Endothelial cell of umbilical vein (primary cell): ENCODE measurements at regions not wholly inside any gene's neighbourhood (a gene's known extent, or its start where the extent isn't known, plus 50 kb on each side); places are given as distances from the start of the nearest gene placed in this dataset.

Experiments used
- BruUV-seq: library from RNA; stranded (reverse); fragments of 400-500 nt; replicated peaks from 2 replicates; lab custom pipeline; 2021; lab: Mats Ljungman, UMichigan
- CTCF ChIA-PET: fragments of 300-600, 350-600 bp; sonication (Branson Sonifier 250); formaldehyde crosslinking; loops from one replicate; lab custom pipeline; 2021; ENCODE audit warnings: antibody characterized with exemption, inconsistent platforms; lab: Charles Lee
- POLR2A ChIA-PET: fragments of 300-600, 350-600 bp; sonication (Branson Sonifier 250); formaldehyde crosslinking; loops from one replicate; lab custom pipeline; 2021; ENCODE audit warnings: antibody characterized with exemption, inconsistent platforms; lab: Charles Lee
- DNase-seq: peaks from one replicate; pipeline ENCODE4 v3.0.0-alpha.2; 2011; ENCODE audit warnings: low read depth, low spot score
- FAIRE-seq: peaks from 2 replicates; lab custom pipeline; 2011; peaks lifted over from hg19 to GRCh38; lab: Jason Lieb, UNC
- H2AFZ ChIP-seq: 2 replicates; pipeline ENCODE4 v1.6.0; 2012; ENCODE audit warnings: low read depth, low read length, control low read depth, inconsistent platforms
- H3K27ac ChIP-seq: 2 replicates; pipeline ENCODE4 v1.5.1; 2011; ENCODE audit warnings: low read depth, mild to moderate bottlenecking, control low read depth, low read length, moderate library complexity; ENCODE audit not compliant: insufficient read depth
- H3K27me3 ChIP-seq, 2 experiments: 2 replicates each; pipeline versions ENCODE4 v1.6.0 to v1.6.1; 2011; ENCODE audit warnings: low read length in 2 of 2, mixed read lengths in 1 of 2; ENCODE audit not compliant: control insufficient read depth in 2 of 2, insufficient read depth in 2 of 2
- H3K36me3 ChIP-seq, 2 experiments: 2 replicates in 1 of 2; 3 replicates in 1 of 2; pipeline ENCODE4 v1.5.1; 2011; ENCODE audit warnings: low read length in 2 of 2, mild to moderate bottlenecking in 1 of 2, moderate library complexity in 1 of 2; ENCODE audit not compliant: control insufficient read depth in 2 of 2, insufficient read depth in 2 of 2; ENCODE audit errors: extremely low read depth in 1 of 2
- H3K4me1 ChIP-seq: 3 replicates; pipeline ENCODE4 v1.5.1; 2011; ENCODE audit warnings: mild to moderate bottlenecking, low read length; ENCODE audit not compliant: control insufficient read depth, insufficient read depth; ENCODE audit errors: extremely low read depth
- H3K4me2 ChIP-seq: 2 replicates; pipeline ENCODE4 v1.6.1; 2011; ENCODE audit warnings: low read length, control low read depth, mixed read lengths; ENCODE audit not compliant: insufficient read depth
- H3K4me3 ChIP-seq, 3 experiments: fragments of 200-600 bp in 1 of 3; sonication (generic), shearing (Covaris generic) in 1 of 3; replicated peaks in 1 of 3; 2 replicates each; pipeline ENCODE4 v1.5.1; 2011 to 2016; ENCODE audit warnings: control low read depth in 3 of 3, low read length in 3 of 3, mild to moderate bottlenecking in 2 of 3, inconsistent platforms in 1 of 3, low read depth in 1 of 3, moderate library complexity in 1 of 3; ENCODE audit not compliant: insufficient read depth in 1 of 3
- H3K79me2 ChIP-seq: 2 replicates; pipeline ENCODE4 v1.6.0; 2012; ENCODE audit warnings: low read length, inconsistent platforms; ENCODE audit not compliant: control insufficient read depth, insufficient read depth
- H3K9ac ChIP-seq: replicated peaks from 2 replicates; pipeline ENCODE3; 2011; ENCODE audit warnings: low read length, control low read depth; ENCODE audit not compliant: insufficient read depth; ENCODE audit errors: extremely low read depth
- H3K9me1 ChIP-seq: replicated peaks from 3 replicates; pipeline ENCODE4 v1.6.0; 2011; ENCODE audit warnings: mild to moderate bottlenecking, low read length; ENCODE audit not compliant: control insufficient read depth, insufficient read depth; ENCODE audit errors: extremely low read depth
- H3K9me3 ChIP-seq: replicated peaks from 2 replicates; pipeline ENCODE4 v1.5.1; 2012; ENCODE audit warnings: low read length, inconsistent platforms; ENCODE audit not compliant: control insufficient read depth, insufficient read depth
- H4K20me1 ChIP-seq: replicated peaks from 2 replicates; pipeline ENCODE3; 2011; ENCODE audit warnings: mild to moderate bottlenecking, low read length; ENCODE audit not compliant: control insufficient read depth, insufficient read depth; ENCODE audit errors: extremely low read depth
- CTCF ChIP-seq, 2 donors: IDR thresholded peaks; 1 replicate in 1 of 2; 2 replicates in 1 of 2; pipeline ENCODE4 v1.5.1; 2011; ENCODE audit warnings: low read length in 2 of 2, mild to moderate bottlenecking in 2 of 2, moderate library complexity in 2 of 2, control low read depth in 1 of 2, inconsistent platforms in 1 of 2, low read depth in 1 of 2; ENCODE audit not compliant: insufficient read depth in 1 of 2; ENCODE audit errors: extremely low read depth in 1 of 2
- EZH2 ChIP-seq: IDR thresholded peaks from 2 replicates; pipeline ENCODE4 v1.6.1; 2012; ENCODE audit warnings: borderline replicate concordance, low read depth, mild to moderate bottlenecking, moderate library complexity, low read length, inconsistent platforms; ENCODE audit not compliant: severe bottlenecking
- FOS ChIP-seq: IDR thresholded peaks from 2 replicates; pipeline ENCODE4 v1.6.1; 2011; ENCODE audit warnings: mild to moderate bottlenecking, low read length, moderate library complexity, borderline replicate concordance; ENCODE audit not compliant: insufficient read depth
- GATA2 ChIP-seq: IDR thresholded peaks from 2 replicates; pipeline ENCODE4 v1.7.0; 2011; ENCODE audit warnings: low read depth, mild to moderate bottlenecking, moderate library complexity, mixed read lengths, low read length; ENCODE audit not compliant: insufficient read length, insufficient read depth
- JUN ChIP-seq: IDR thresholded peaks from 2 replicates; pipeline ENCODE4 v1.6.1; 2011; ENCODE audit warnings: borderline replicate concordance, low read depth; ENCODE audit not compliant: insufficient read length, insufficient read depth
- MYC ChIP-seq: IDR thresholded peaks from one replicate; pipeline ENCODE4 v1.6.1; 2011; ENCODE audit warnings: mild to moderate bottlenecking, low read depth, low read length
- POLR2A ChIP-seq: IDR thresholded peaks from 2 replicates; pipeline ENCODE4 v1.6.1; 2012; ENCODE audit warnings: low read depth, mild to moderate bottlenecking, control low read depth, low read length
- POLR2AphosphoS5 ChIP-seq: IDR thresholded peaks from 2 replicates; pipeline ENCODE4 v1.6.1; 2012; ENCODE audit warnings: low read depth, mild to moderate bottlenecking, control low read depth, low read length, moderate library complexity; ENCODE audit not compliant: insufficient read depth
- dilution Hi-C: fragments of 300-500 bp; cut with MboI; formaldehyde crosslinking; loops from one replicate; pipeline ENCODE4 v1.15.0; 2019; ENCODE audit warnings: low sequenced_read_pairs; ENCODE audit not compliant: extremely low pct_ligation_motif_present
- intact Hi-C: fragments of 100-400 bp; cut with micrococcal nuclease; formaldehyde crosslinking; loops from one replicate; pipeline ENCODE4 v1.10.0; 2022
- TF ChIP-seq, protein P1 (sequence below): IDR thresholded peaks from 2 replicates; pipeline ENCODE4 v1.6.1; 2011; ENCODE audit not compliant: insufficient read depth, insufficient read length

DNA sequence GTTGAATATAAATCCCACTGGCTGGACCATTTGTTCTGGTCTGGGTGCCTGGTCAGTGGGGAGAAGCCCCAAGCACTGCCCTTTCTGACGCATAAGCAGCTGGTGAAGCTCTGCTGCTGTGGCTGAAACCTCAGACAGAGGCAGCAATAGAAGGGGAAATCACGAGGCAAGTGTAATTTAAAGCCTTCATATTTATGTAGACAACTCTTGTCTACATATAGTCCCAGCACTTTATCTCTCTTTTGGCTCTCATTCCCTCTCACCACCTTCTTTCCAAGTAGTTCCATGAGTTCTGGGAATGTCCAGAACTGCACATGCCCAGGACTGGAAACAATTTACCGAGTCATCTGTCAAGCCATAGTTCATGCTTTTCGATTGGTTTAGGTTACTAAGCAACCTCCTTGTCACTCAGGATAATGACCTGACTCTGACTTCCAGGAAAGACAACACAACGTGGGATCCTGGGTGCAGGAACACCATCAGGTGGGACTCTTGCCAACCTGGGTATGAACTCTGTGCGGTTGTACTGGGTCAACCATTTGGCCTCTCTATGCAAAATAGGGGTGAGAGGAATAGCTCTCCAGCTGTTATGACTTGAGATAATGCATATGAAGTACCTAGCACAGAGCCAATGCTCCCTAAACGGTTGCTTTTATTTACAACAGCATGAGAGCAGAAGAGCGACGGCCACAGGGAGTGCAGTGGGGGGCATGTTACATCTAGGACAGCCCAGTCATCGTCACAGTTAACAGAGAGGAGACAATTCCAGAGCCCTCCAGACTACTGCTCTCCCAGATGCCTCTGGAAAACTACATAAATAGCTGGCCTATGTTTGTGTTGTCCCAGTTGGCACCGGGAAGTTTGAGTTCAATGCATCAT lies 321.9 kb downstream of the FOXO1 start:
- no peak for DNase-seq
- CTCF ChIA-PET, result interaction anchor here (0.7 kb wide), 1 partner anchor 562 kb away, joined by 3 read pairs; no protein-coding TSS in a partner anchor
- POLR2A ChIA-PET, result no interaction called here

More for the DNA sequence above, 321.9 kb downstream of the FOXO1 start:
- Histone ChIP-seq H2AFZ (no peak overlapping the region), H3K9me1 (no peaks in the 10 kb centered on the region), H3K4me2 (no peak overlapping the region), H3K4me1 (peaks cover 14% of the 10 kb centered on the region), H4K20me1 (no peaks in the 10 kb centered on the region), H3K4me3 (no peak overlapping the region), H3K9ac (no peak overlapping the region), H3K36me3 (no peaks in the 10 kb centered on the region), H3K79me2 (no peaks in the 10 kb centered on the region), H3K9me3 (no peaks in the 10 kb centered on the region), H3K27me3 (no peaks in the 10 kb centered on the region), H3K27ac (no peak overlapping the region)
- BruUV-seq, result no TSS peak
- intact Hi-C loops (no loop called here), dilution Hi-C loops (no loop called here)
- FAIRE-seq, result no peak
- TF ChIP-seq EZH2 (no peak), JUN (no peak), GATA2 (no peak), POLR2A (no peak), POLR2AphosphoS5 (no peak), FOS (no peak), MYC (no peak), CTCF (IDR thresholded peaks at IDR 0.05; ENCODE audit: extremely low read depth in 1 of 2, insufficient read depth in 1 of 2, low read depth in 1 of 2, low read length in 2 of 2) (no peak)
- TF ChIP-seq, protein P1, sequence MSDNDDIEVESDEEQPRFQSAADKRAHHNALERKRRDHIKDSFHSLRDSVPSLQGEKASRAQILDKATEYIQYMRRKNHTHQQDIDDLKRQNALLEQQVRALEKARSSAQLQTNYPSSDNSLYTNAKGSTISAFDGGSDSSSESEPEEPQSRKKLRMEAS, result no peak
